ENCODE measurements at regions not wholly inside any gene's neighbourhood (a gene's known extent, or its start where the extent isn't known, plus 50 kb on each side); places are given as distances from the start of the nearest gene placed in this dataset.

DNA sequence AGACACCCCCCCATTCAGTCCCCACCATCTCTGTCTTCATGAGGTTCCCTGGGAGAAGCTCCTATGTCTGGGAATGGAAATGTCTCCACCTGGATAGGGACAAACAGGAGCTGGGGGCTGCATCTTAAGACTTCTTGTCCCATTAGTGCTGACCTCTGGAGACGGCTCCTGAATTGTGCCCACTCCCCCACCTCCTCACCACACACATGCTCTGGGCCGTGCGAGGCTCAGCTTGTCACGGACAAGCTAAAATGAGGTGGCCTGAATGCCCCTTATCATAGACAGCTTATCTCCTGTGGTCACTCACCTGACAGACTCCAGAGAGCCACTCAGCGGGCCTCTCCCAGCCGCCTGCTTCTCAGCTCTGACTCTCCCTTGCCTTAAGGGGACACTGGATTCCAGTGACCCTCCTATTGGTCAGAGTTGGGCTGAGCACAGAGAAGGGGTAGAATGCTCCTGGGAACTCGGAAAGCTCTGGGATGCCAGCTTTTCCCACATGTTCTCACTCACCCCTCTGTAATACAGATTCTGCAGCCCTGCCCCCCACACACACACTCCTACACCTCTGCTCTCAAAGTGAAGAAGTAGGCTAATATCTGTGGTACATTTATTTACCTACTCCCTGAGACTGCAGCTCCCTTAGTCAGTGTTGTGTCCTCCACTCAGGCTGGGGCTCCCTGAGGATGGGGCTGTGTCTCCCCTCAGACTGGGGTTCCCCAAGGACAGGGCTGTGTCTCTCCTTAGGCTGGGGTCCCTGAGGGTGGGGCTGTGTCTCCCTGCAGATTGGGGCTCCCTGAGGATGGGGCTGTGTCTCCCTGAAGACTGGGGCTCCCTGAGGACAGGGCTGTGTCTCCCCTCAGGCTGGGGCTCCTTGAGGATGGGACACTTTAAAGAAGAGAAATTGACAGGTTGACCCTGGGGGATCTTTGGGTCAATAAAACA, 167.5 kb downstream of the VEGFA start:
- Histone ChIP-seq H4K20me1 (ENCODE audit: low read length) (no peaks in the 10 kb centered on the region), H3K4me1 (ENCODE audit: insufficient read depth, low read length) (no peaks in the 10 kb centered on the region; the same call in 1 of the 2 replicates), H3K4me3 (ENCODE audit: low read length) (no peak overlapping the region), H3K79me2 (ENCODE audit: low read length) (no peaks in the 10 kb centered on the region), H3F3A (ENCODE audit: low read length, unreplicated experiment) (no peaks in the 10 kb centered on the region), H3K9ac (ENCODE audit: low read length) (no peak overlapping the region), H3K27ac (ENCODE audit: low read length) (no peak overlapping the region), H3K9me3 (ENCODE audit: low read length) (no peaks in the 10 kb centered on the region), H3K9me2 (replicated peaks; ENCODE audit: low read length) (no peaks in the 10 kb centered on the region), H2AFZ (ENCODE audit: low read length) (no peak overlapping the region), H3K36me3 (ENCODE audit: low read depth, low read length) (no peaks in the 10 kb centered on the region), H3K27me3 (ENCODE audit: low read length) (no peaks in the 10 kb centered on the region), H3K4me2 (ENCODE audit: low read length) (no peak overlapping the region)
- CTCF ChIA-PET: interaction anchor here (0.6 kb wide), 1 partner anchor 290 kb away, joined by 3 read pairs; no protein-coding TSS in a partner anchor
- no TSS peak for BruUV-seq (replicated peaks)
- DNase-seq: no peak
- no peak for TF ChIP-seq EZH2 (IDR thresholded peaks at IDR 0.05; ENCODE audit: low read length, unreplicated experiment)
- TF ChIP-seq EZH2phosphoT487 (IDR thresholded peaks at IDR 0.05; ENCODE audit: borderline replicate concordance, low read length): no peak
- intact Hi-C loops (cut with micrococcal nuclease): no loop called here
- POLR2A ChIA-PET (ENCODE audit: unreplicated experiment): no interaction called here
- ATAC-seq: no peak

- ATAC-seq: no peak
- DNase-seq: no peak
- H2AFZ ChIP-seq (ENCODE audit: low read length): no peak overlapping the region
- H3K4me2 ChIP-seq (ENCODE audit: low read length): no peak overlapping the region
- H3F3A ChIP-seq (ENCODE audit: low read length, unreplicated experiment): no peaks in the 10 kb centered on the region
- CTCF ChIA-PET: no interaction called here
- no TSS peak for BruUV-seq (replicated peaks)
- no peak overlapping the region for H3K4me3 ChIP-seq (ENCODE audit: low read length)
- H3K36me3 ChIP-seq (ENCODE audit: low read depth, low read length): no peaks in the 10 kb centered on the region
- POLR2A ChIA-PET (ENCODE audit: unreplicated experiment): no interaction called here
- H3K9me3 ChIP-seq (ENCODE audit: low read length): no peaks in the 10 kb centered on the region
- H3K9ac ChIP-seq (ENCODE audit: low read length): no peak overlapping the region
- no peaks in the 10 kb centered on the region; the same call in 1 of the 2 replicates for H3K4me1 ChIP-seq (ENCODE audit: insufficient read depth, low read length)
- TF ChIP-seq, protein P1, sequence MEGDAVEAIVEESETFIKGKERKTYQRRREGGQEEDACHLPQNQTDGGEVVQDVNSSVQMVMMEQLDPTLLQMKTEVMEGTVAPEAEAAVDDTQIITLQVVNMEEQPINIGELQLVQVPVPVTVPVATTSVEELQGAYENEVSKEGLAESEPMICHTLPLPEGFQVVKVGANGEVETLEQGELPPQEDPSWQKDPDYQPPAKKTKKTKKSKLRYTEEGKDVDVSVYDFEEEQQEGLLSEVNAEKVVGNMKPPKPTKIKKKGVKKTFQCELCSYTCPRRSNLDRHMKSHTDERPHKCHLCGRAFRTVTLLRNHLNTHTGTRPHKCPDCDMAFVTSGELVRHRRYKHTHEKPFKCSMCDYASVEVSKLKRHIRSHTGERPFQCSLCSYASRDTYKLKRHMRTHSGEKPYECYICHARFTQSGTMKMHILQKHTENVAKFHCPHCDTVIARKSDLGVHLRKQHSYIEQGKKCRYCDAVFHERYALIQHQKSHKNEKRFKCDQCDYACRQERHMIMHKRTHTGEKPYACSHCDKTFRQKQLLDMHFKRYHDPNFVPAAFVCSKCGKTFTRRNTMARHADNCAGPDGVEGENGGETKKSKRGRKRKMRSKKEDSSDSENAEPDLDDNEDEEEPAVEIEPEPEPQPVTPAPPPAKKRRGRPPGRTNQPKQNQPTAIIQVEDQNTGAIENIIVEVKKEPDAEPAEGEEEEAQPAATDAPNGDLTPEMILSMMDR (conservative IDR thresholded peaks at IDR 0.05; ENCODE audit: low read depth, low read length): no peak
- TF ChIP-seq EZH2phosphoT487 (IDR thresholded peaks at IDR 0.05; ENCODE audit: borderline replicate concordance, low read length) (no peak), EZH2 (IDR thresholded peaks at IDR 0.05; ENCODE audit: low read length, unreplicated experiment) (no peak)
- intact Hi-C loops (cut with micrococcal nuclease): no loop called here
- no peaks in the 10 kb centered on the region for H3K9me2 ChIP-seq (replicated peaks; ENCODE audit: low read length)
- no peaks in the 10 kb centered on the region for H3K79me2 ChIP-seq (ENCODE audit: low read length)
- no peaks in the 10 kb centered on the region for H3K27me3 ChIP-seq (ENCODE audit: low read length)
- H3K27ac ChIP-seq (ENCODE audit: low read length): no peak overlapping the region
- H4K20me1 ChIP-seq (ENCODE audit: low read length): no peaks in the 10 kb centered on the region
Observed at GRCh38 chr6:43936476-43936875, 166.5 kb downstream of the VEGFA start.

- Histone ChIP-seq H3K36me3 (ENCODE audit: low read depth, low read length) (no peaks in the 10 kb centered on the region), H3K4me1 (ENCODE audit: insufficient read depth, low read length) (no peaks in the 10 kb centered on the region; the same call in 1 of the 2 replicates), H3K9ac (ENCODE audit: low read length) (no peak overlapping the region), H3K4me3 (ENCODE audit: low read length) (no peak overlapping the region), H3K27ac (ENCODE audit: low read length) (no peak overlapping the region), H2AFZ (ENCODE audit: low read length) (no peak overlapping the region), H3K79me2 (ENCODE audit: low read length) (no peaks in the 10 kb centered on the region), H3K27me3 (ENCODE audit: low read length) (no peaks in the 10 kb centered on the region), H3K9me2 (replicated peaks; ENCODE audit: low read length) (no peaks in the 10 kb centered on the region), H3K9me3 (ENCODE audit: low read length) (no peaks in the 10 kb centered on the region), H4K20me1 (ENCODE audit: low read length) (no peaks in the 10 kb centered on the region), H3K4me2 (ENCODE audit: low read length) (no peak overlapping the region), H3F3A (ENCODE audit: low read length, unreplicated experiment) (no peaks in the 10 kb centered on the region)
- DNase-seq: no peak
- POLR2A ChIA-PET (ENCODE audit: unreplicated experiment): no interaction called here
- no TSS peak for BruUV-seq (replicated peaks)
- ATAC-seq: no peak
- CTCF ChIA-PET: no interaction called here
- intact Hi-C loops (cut with micrococcal nuclease): no loop called here
- TF ChIP-seq, protein P1 (conservative IDR thresholded peaks at IDR 0.05; ENCODE audit: low read depth, low read length): no peak
- TF ChIP-seq EZH2 (IDR thresholded peaks at IDR 0.05; ENCODE audit: low read length, unreplicated experiment) (no peak), EZH2phosphoT487 (IDR thresholded peaks at IDR 0.05; ENCODE audit: borderline replicate concordance, low read length) (no peak)
Observed at GRCh38 chr6:43935921-43936439, 166.0 kb downstream of the VEGFA start.
